RKO (cell line): ENCODE measurements at regions not wholly inside any gene's neighbourhood (a gene's known extent, or its start where the extent isn't known, plus 50 kb on each side); places are given as distances from the start of the nearest gene placed in this dataset.

ENCODE experiments used
- DNase-seq: peaks from one replicate; pipeline ENCODE4 v3.0.0-alpha.2; 2016; ENCODE audit warnings: low spot score

GRCh38 chr6:169993861-169994481 is 242.5 kb downstream of the ERMARD start:
- no peak for DNase-seq

- no peak for DNase-seq
Measured at GRCh38 chr6:169991913-169992312, 240.5 kb downstream of the ERMARD start.

DNA sequence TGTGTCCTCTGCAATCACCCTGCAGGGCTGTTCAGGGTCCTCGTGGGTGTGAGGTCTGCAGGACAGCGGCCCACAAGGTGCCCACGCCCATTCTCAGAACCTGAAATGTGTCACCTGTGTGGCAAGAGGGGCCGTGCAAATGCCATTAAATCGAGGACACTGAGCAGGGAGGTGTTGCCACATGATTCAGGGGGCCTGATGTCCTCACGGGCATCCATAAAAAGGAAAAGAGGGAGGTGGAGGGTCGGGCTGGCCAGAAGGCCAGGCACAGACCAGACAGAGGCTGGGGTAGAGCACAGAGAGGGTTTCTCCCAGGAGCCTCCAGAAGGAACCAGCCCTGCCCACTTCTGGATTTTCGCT is 239.6 kb downstream of the ERMARD start:
- DNase-seq = no peak

DNA sequence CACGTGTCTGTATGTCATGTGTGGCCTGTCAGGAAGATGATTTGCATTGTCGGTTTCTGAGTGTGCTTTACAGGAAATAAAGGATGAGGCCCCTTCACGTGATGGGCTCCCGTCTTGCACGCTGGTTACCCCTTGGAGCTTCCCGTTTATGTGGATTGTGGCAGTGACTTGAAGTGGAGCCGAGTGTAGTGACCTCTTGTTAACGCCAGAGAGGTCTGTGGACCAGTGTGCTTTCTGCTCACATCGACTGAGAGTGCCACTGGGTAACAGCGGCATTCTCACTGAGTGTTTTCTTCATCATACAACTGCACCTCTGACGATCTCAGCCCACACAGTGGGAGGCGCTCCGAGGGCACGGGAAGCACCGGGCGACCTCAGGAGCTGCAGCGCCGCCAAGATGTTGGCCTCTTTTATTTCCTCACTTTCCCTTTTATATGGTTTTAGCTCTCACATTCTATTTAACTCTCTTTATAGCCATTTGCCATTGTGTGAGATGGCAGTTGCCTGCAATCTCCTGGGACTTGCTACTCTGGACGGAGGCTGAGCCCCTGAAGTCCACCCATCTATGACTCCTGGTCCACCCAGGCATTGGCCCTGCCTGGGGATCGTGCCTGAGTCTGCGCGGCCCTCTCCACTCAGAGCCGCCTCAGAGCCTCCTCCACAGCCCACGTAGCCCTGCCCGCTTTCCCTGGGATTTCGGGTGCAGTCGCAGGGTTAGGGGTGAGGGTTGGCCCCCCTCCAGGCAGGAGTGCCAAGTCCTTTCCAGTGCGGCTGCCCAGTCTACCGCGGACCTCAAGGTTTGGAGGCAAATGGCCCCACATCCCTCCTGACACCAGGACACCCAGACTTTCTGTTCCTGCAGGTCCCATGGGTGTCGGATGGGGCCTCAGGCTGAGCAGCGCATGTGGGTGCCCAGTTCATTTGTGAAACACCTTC is 238.9 kb downstream of the ERMARD start:
- DNase-seq = no peak

DNA sequence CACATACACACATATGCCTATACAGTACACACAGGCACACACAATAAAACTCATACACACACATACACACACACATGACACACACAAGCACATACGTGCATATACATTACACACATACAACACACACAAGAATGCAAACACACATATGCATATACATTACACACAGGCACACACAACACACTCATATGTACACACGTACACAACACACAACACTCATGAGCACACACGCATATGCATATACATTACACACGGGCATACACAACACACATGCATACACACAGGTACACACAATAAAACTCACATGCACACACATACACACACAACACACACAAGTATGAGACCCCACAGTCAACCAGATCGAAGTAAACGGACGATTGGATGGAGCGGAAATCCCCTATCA is 238.2 kb downstream of the ERMARD start:
- DNase-seq = no peak

DNA sequence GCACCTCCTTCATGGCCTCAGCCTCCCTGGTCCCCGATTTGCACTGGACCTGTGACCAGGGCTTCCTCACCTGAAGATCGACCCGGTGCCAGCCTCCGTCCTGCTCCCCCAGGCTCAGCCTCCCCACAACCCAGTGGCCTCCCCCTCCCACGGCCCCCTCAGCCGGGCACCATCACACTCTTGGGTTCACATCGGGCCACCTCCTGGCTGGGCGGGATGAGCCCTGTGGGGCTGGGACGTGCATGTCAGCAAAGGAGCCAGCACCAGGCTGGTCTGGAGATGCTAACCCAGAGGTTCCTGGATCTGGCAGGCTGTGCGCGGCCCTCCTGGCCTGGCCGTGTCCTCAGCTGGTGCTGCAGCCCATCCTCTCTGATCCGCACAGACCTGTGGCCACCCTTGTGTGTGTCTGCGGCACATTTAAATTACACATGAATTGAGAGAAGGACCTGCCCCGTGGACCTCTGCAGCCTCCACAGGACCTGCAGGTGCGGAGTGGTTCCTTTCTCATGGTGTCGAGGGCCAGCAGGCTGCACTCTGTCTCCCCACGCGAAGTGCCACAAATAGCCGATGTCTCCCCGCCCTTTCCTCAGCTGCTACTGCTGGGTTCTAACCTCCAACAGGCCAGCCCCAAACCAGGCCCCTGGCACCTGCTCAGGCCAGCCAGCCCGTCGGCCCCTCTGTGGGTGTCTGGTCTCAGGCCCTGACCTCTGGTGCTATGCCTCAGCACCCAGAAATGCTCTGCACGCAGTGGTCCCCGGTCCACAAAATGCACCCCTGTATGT is 237.5 kb downstream of the ERMARD start:
- DNase-seq = no peak

GRCh38 chr6:169986848-169987498 is 235.6 kb downstream of the ERMARD start:
- DNase-seq = no peak

DNA sequence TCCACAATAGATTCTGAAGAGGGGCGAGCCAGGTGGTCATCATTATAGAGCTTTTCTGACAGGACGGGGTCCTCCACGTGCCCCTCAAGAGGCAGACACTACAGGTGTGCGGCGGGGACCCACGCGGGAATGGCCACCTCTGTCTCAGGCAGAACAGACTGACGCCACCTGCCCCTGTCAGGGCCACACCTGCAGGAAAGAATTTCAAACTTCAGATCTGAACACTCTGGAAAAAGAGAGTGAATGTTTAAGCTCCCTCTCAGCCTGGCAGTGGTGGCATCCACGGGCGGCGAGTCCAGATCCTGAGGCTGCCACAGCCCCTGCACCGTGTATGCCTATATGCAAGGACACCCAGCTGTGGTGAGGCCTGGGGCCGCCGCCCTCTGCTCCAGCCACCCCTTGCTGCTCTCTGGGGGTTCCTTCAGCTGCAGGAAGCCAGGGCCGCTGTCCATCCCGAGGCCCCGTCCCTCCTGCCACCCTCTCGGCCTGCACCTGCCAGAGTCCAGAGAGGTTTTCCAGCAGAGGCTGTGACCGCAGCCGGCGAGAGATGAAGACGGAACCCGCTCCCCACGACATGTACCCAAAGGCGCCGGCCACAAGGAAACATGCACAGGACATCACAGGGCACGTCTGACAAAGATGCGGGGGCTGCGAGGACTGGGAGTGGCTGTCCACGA is 234.9 kb downstream of the ERMARD start:
- no peak for DNase-seq

DNA sequence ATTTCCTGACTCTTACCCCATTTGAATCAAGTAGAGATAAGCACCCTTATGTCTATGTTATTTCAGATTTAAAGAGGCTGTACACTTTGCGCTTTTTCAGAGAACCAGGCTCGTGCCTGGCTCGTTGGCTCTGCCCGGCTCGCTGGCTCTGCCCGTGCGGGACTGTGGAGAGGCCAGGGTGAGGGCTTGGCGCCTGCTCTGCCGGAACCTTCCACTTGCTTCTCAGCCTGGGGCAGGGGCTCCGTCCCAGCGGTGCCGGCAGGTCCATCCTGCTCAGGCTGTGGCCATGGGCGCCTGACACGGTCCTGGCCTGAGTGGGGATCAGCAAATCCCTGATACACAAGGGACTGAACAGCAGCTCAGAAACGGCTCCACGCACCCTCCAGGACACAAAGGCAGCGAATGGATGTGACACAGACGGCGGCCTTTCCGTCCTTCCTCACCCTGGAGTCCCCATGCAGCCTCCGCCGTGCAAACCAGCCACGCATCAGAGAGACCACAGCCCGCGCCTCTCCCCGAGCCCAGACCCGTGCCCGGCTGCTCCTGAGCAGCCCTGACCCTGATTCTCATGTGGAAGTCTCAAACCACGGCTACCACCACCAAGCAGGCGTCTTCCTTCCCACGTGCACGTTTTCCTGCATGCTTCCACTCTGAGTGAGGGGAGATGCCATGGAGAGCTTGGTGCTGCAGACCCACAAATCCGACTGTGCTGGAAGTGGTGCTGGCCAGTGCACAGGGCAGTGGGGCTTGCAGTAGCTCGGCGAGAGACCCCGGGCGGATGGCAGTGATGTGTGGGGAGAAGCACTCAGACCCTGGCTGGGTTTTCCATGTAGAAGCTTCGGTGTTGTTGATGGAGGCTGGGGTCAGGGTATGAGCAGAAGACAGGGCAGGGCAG is 233.9 kb downstream of the ERMARD start:
- no peak for DNase-seq

DNA sequence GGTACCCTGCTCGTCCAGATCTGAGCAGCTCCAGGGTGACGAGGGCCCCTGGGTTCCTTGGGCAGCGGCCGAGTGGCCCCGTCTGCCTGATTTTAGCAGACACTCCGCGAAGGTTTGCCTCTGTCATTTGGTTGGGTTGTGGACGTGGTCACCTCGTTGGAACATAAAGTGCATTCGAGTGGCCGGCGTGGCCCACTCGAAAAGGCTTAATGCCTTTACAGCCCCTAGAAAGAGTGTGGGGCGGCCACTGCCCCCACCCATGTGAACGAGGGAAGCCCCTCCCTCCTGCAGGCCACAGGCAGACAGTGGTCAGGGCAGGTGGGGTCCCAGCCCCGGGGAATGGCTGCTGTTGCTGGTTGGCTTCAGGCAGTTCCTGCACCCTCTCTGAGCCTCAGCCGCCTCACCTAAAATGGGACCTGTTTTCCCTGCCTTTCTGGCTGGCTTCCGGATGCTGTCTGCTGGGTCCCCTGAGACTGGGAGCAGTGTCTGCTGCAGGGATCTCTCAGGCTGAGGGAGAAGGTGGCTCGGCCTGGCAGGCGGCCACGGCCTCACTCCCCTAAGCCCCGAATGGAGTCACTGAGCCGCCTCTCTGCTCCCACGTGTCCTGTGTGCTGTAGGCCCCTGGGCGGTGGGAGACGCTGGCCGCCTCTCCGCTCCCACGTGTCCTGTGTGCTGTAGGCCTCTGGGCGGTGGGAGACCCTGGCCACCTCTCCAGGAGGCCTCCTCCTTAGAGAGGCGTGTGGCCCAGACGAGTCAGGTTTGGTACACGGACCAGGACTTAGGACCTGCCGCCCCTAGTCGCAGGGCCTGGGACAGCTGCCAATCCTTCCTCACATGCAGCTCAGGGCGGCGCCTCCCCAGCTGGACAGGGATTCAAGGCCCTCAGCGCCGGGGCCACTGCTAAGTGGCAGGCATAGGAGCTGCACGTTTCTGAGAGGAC is 233.0 kb downstream of the ERMARD start:
- DNase-seq = no peak

DNA sequence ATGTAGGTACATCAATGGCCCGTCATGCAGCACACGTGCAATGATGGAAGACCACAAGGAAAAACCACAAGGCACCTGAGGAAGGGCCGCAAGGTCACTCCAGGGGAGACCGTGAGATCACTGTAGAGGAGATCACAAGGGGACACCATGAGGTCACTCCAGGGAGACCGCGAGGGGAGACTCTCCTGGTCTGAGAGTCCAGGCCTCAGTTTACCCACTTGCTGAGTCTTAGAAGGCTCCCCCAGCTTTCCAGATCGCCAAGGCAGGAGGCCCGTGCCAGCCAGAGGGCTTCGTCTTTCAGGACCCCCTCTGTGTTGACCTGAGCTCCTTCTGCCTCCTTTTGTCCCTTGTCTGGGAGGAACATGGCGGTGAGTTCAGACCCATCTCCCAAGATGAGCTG is 232.2 kb downstream of the ERMARD start:
- no peak for DNase-seq

DNA sequence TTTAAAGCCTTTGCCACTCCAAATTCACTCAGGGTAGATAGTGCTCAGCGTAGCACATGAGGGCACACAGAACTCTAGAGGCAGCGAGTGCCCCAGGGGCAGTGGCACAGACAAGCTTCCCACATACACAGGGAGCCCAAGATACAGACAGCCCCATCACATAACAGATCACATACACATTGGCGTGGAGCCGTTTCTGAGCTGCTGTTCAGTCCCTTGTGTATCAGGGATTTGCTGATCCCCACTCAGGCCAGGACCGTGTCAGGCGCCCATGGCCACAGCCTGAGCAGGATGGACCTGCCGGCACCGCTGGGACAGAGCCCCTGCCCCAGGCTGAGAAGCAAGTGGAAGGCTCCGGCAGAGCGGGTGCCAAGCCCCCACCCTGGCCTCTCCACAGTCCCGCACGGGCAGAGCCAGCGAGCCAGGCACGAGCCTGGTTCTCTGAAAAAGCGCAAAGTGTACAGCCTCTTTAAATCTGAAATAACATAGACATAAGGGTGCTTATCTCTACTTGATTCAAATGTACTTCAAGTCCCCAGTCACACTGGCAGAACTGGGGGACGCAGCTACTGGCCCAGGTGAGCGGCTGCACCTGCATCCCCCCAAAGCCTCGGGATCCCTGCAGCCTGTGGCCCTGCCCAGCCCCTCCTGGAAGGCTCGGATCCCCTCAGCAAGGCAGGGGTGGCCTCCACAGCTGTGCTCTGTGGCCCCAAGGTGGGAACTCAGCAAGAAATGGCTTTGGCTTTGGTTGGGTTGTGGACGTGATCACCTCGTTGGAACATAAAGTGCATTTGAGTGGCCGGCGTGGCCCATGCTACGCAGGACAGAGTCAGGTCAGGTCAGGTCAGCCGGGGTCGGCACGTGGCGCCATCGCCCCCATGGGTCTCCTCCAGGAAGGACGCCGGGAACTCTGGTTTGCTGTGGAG is 231.3 kb downstream of the ERMARD start:
- DNase-seq = no peak

DNA sequence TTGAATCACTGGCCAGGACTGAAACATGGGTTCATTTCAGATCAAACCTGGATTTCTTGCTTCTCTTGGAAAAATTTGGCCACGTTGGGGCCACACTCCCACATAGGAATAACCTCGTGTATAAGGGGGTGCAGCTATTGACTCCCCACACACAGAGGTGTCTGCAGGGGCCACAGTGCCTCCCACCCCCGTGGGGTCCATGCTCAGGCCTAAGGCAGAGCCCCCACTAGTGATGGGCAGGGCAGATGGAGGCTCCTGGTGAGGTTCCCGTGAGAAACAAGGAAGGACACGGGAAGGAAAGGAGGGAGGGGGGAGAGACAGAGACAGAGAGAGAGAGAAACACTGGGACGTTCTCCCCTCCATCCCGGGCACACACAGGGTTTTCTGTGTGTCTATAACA is 230.5 kb downstream of the ERMARD start:
- no peak for DNase-seq

- no peak for DNase-seq
Measured at GRCh38 chr6:169981568-169981967, 230.1 kb downstream of the ERMARD start.

DNA sequence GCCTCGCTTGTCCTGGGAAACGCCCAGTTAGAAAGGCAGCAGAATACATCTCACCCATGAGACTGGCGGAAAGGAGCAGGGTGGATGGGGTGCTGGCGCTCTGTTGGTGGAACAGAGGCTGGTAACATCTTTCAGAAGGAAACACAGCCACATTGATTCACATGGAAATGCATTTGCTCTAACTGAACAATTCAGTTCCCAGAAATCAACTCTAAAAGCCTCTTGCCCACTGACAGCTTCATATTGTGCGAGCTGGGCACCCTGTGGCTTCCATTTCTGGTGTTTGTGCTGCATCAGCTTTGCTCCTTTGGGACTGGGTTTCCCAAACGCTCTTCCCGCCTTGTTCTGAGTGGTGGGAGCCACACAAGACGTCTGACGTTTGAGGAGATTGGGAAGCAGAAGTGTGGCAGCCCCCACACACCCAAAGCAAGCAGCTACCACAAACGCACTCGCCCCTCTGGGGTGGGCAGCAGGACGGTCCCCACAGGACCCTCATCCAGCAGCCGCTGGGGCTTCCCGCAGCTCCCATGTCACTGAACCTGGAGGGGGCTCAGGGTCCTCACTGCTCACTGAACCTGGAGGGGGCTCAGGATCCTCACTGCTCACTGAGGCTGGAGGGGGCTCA is 229.5 kb downstream of the ERMARD start:
- no peak for DNase-seq

DNA sequence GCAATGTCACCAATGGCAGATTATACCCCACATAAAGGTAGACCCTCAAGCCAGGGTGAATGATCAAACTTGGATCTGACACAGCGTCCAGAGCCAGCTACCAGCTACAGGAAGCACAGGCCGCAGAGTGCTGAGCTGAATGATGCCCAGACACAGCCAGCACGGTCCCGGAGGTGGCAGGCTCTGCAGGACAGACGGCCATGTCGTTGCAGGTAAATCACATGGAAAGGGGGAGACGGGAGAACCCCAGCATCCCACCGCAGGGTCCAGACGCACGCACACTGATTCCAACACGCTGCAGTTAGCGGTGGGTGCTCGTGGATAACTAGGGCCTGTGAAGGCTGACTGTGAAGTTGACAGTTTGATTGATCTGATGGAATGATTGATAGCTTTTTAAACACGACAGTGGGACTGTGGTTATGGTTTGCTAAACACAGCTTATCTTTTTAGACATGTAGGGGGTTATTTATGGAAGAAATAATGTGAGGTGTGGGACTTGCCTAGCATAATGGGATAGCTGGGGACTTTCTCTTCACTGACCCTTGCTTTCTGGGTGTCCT is 228.5 kb downstream of the ERMARD start:
- DNase-seq = no peak

DNA sequence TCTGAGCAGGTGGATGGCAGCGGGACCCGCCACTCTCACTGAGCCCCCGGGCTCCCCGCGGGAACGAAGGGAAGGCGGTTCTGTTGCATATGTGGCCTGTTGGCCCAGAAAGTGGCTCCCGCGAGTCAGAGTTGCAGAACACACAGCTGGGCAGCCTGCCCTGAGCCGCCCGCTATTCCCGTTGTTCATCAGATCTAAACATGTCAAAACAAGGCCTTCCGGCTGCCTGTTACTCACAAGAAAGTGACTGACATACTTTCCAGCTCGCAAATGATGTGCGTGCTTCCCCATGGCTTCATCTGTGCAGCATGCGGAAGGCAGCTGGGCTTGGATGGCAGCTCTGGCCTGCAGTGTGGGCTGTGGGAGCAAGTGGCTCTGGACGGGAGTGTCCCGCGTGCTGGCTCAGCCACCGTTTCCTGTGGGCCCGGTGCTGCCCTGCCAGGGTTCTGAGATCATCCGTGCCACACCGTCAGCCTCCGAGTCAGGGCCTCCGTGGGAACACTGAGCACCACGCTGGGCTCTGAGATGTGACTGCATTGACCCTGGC is 227.3 kb downstream of the ERMARD start:
- no peak for DNase-seq
